Small intestine (tissue), 7 donors: ENCODE measurements at regions not wholly inside any gene's neighbourhood (a gene's known extent, or its start where the extent isn't known, plus 50 kb on each side); places are given as distances from the start of the nearest gene placed in this dataset.

Experiments used
- DNase-seq, 2 donors: peaks; one replicate each; pipeline versions ENCODE4 v3.0.0 to v3.0.0-alpha.2; 2013
- FAIRE-seq: peaks from 2 replicates; lab custom pipeline; 2012; peaks lifted over from hg19 to GRCh38; lab: Jason Lieb, UNC
- H3K27ac ChIP-seq, 3 donors: one replicate each; pipeline ENCODE4 v1.5.1; 2013; ENCODE audit warnings: low read length in 2 of 3, mild to moderate bottlenecking in 2 of 3, control low read depth in 1 of 3, inconsistent platforms in 1 of 3, low read depth in 1 of 3, moderate library complexity in 1 of 3
- H3K27me3 ChIP-seq, 3 donors: one replicate each; pipeline ENCODE4 v1.6.1; 2013; ENCODE audit warnings: low read length in 3 of 3, inconsistent platforms in 1 of 3; ENCODE audit not compliant: control insufficient read depth in 3 of 3, insufficient read depth in 3 of 3
- H3K36me3 ChIP-seq, 3 donors: one replicate each; pipeline ENCODE4 v1.6.1; 2013; ENCODE audit warnings: low read length in 3 of 3, inconsistent platforms in 1 of 3, low read depth in 1 of 3, mild to moderate bottlenecking in 1 of 3, moderate library complexity in 1 of 3; ENCODE audit not compliant: control insufficient read depth in 3 of 3, insufficient read depth in 2 of 3
- H3K4me1 ChIP-seq, 3 donors: one replicate each; pipeline ENCODE4 v1.6.1; 2013; ENCODE audit warnings: low read length in 2 of 3, inconsistent platforms in 1 of 3, low read depth in 1 of 3, mild to moderate bottlenecking in 1 of 3, moderate library complexity in 1 of 3; ENCODE audit not compliant: control insufficient read depth in 3 of 3, insufficient read depth in 2 of 3
- H3K4me3 ChIP-seq, 3 donors: one replicate each; pipeline ENCODE4 v1.5.1; 2013; ENCODE audit warnings: low read length in 3 of 3, control low read depth in 1 of 3, inconsistent platforms in 1 of 3, low read depth in 1 of 3, mild to moderate bottlenecking in 1 of 3, moderate library complexity in 1 of 3
- H3K9me3 ChIP-seq, 2 donors: one replicate each; pipeline ENCODE4 v1.6.1; 2013; ENCODE audit warnings: low read depth in 1 of 2, low read length in 1 of 2; ENCODE audit not compliant: control insufficient read depth in 2 of 2, insufficient read depth in 1 of 2
- WGBS, 3 donors: extraction: QIAGEN DNeasy Blood & Tissue Kit; methylation state at CpG; one replicate each; pipeline ENCODE4 v1.1.7; 2013; 5-methylcytosine and 5-hydroxymethylcytosine counted together
- donor health status: healthy with polysubstance abuse.
- donor health status: control.
- donor health status: control.
- donor health status: Bipolar disorder and iron deficiency.
- donor health status: healthy.

DNA sequence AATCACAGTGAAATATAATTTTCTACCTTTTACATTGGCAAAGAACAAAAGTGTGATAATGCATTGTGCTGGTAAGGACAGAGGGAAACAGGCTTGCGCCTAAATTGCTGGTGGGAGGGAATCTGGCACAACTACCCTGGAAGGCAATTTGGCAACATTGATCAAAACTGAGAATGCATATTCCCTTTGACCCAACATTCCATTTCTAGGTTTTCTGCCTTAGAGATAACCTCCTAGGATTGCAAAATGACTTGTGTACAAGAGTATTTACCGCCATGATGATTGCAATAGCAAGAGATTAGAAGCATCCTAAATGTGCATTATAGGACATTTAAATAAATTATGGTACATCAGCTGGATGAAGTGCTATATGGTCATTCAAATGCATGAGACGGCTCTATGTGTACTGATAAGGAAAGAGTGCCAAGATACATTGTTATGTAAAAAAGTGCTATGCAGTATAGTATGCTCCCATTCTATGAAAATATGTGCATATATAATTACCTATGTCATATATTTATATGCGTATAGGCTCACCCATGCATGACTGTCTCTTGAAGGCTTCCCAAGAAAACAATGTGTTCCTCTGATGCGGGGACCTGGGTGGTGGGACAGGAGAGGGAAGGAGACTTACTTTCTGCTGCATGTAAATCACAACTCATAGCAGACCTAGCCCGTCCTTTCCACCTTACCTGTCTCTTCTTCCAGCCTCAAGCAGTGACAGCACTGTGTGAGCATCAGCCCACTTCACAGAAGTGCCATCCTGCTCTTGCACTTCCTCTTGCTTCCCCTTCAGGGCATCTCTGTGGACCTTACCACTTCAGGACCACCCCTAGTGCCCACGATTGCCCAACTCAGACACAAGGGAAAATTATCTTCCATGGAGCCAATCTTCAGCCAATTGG, 249.9 kb upstream of the TLE3 start:
- 90 to 96% (median 93%) methylated on average over 7 of the region's 7 CpGs for WGBS, 3 donors
- no peak for FAIRE-seq

DNA sequence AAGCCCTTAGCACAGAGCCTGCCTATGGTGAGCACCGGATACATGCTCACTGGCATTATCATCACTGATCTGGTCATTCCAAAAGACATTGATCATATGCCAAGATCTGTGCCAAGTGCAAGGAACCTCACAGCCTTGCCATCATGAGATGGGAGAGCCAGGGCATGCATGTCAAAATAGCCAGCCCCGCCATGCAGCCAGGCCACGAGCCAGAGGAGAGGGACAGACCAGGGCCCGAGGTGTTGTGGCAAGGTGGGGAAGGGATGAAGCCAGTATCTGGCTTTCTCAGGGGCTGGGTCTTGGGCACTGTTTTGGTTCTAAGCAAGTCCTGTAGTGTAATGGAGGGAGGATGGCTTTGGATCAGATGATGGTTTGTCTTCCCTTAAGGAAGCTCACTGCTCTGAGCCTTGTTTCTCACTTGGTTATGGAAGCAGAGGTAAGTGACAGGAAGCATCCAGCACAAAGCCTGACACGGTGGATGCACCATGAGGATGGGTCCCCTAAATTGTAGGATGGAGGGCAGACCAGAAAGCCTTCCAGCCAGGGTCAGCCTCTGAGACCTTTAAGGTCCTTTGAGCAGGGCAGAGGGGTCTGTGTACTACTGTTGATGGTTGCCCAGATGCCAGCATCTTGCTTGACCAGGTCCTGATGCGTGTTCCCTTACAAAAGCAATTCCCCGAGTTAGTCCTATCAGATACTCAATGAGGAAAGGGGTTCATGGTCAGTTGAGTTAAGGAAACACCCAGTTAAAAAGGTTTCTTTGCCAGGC, 247.7 kb upstream of the TLE3 start:
- FAIRE-seq (no peak), DNase-seq (no peak)
- peaks cover 0 to 18% (median 5%) of the 10 kb centered on the region in 3 donors for H3K27me3 ChIP-seq
- WGBS, 3 donors: 87 to 93% (median 89%) methylated on average over 7 of the region's 7 CpGs
- H3K36me3 ChIP-seq: no peaks in the 10 kb centered on the region
- H3K4me3 ChIP-seq: no peak overlapping the region
- no peaks in the 10 kb centered on the region for H3K4me1 ChIP-seq
- no peak overlapping the region for H3K27ac ChIP-seq
- no peaks in the 10 kb centered on the region for H3K9me3 ChIP-seq

More for the DNA sequence above, 249.9 kb upstream of the TLE3 start:
- Histone ChIP-seq H3K27ac (no peak overlapping the region), H3K4me3 (no peak overlapping the region), H3K4me1 (no peaks in the 10 kb centered on the region), H3K36me3 (no peaks in the 10 kb centered on the region), H3K9me3 (no peaks in the 10 kb centered on the region), H3K27me3 (peaks cover 0 to 18% (median 5%) of the 10 kb centered on the region in 3 donors)
- no peak for DNase-seq

DNA sequence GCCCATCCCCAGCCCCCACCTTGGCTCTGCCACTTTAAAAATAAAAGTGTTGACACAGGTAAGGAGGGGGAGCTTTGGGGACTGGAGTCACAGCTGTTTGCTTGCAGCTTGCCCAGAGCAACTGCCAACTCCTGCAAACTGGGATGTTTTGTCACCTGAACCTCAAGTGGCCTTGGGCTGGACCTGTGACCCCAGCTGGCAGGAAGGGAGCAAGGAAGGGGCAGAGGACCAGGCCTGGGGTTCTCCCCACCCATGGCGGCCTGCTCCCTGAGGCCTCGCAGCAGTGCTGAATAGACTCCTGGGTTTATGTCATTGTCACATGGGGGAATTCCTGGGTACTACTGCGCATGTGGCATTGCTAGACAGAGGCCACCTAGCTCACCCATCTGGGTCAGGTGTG, 246.9 kb upstream of the TLE3 start:
- Histone ChIP-seq H3K27ac (no peak overlapping the region), H3K4me3 (no peak overlapping the region), H3K9me3 (no peaks in the 10 kb centered on the region), H3K27me3 (peaks cover 0 to 18% (median 5%) of the 10 kb centered on the region in 3 donors), H3K4me1 (no peaks in the 10 kb centered on the region), H3K36me3 (no peaks in the 10 kb centered on the region)
- 39 to 82% (median 51%) methylated on average over 3 of the region's 3 CpGs for WGBS, 3 donors
- no peak for DNase-seq
- no peak for FAIRE-seq

DNA sequence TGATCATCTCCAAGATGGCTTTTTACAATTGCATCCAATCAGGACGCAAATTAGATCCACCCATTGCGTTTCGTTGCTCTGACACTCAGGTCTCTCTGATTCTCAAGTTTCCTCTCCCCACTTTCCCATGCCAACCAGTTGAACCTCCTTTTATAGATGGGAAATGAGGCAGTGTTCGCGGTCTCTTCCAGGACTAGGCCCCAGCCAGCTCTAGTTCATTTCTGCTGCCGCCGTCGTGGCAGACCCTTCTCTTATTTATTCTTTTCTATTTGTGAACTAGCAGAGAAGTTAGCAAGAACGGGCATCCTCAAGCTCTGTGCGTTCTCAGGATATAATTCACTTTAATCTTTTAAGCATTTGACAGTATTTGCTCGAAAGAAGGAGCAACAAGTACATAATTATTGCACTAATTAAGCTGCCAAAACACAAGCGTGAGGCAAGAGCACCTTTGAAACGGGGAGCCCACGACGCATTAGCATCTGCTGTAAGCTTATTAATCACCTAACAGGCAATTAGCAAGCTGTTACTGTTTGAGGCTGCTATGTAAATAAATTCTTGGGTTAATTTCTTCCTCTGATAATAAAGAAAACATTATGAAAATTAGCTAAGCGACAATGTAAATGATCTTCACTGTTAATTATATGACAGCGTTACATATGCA, 246.4 kb upstream of the TLE3 start:
- H3K27me3 ChIP-seq: peaks cover 0 to 14% (median 5%) of the 10 kb centered on the region in 3 donors
- H3K9me3 ChIP-seq: no peaks in the 10 kb centered on the region
- H3K4me3 ChIP-seq: no peak overlapping the region
- H3K36me3 ChIP-seq: no peaks in the 10 kb centered on the region
- DNase-seq (no peak), FAIRE-seq (no peak)
- WGBS, 3 donors: 64 to 87% (median 77%) methylated on average over 17 of the region's 17 CpGs
- H3K27ac ChIP-seq: no peak overlapping the region
- no peaks in the 10 kb centered on the region for H3K4me1 ChIP-seq

DNA sequence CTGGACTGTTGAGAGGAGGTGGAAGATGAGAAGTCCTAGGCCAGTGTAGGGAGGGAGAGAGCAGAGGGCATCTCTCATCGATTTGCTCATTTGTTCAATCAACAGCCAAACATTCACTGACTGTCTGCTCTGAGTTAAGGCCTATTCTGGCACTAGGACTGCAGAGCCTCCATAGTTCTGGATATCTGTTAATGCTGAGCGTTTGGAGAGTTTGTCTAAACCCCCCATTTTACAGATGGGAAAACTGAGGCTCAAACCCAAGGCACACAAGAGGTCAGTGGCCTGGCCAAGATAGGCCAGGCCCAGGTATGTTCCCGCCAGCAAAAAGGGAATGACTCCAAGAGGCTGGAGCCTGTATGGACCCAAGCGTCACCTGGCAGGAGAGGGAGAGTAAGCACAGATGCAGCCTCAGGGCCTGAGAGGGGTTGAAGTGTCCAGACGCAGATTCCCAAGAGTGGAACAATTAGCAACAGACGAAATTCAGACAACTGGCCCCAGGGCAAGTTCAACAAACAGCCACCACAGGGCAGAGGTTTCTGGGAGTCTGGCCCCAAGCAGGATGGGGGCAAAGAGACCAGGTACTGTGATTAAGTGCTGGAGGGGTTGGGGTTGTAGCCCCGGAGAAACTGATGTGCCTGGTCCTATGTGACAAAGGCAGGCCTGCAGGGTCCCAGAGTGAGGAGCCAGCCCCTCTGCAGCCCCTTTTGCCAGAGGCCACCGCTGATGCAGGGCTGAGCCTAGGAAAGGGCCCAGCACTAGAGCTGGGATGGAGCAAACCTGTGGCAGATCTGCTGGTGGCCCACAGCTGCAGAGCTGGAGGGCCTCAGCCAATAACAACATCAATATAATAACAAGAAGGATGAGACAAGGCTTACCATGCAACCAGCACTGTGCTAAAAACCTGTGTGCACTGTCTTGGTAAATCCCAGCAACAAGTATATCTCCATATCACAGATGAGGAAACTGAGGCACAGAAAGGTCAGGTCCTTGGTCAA, 245.1 kb upstream of the TLE3 start:
- Histone ChIP-seq H3K36me3 (no peaks in the 10 kb centered on the region), H3K9me3 (no peaks in the 10 kb centered on the region), H3K27ac (no peak overlapping the region), H3K4me1 (no peaks in the 10 kb centered on the region), H3K27me3 (peaks cover 0 to 7% (median 5%) of the 10 kb centered on the region in 3 donors), H3K4me3 (no peak overlapping the region)
- FAIRE-seq (no peak), DNase-seq (no peak)
- 91 to 95% (median 93%) methylated on average over 8 of the region's 8 CpGs for WGBS, 3 donors

DNA sequence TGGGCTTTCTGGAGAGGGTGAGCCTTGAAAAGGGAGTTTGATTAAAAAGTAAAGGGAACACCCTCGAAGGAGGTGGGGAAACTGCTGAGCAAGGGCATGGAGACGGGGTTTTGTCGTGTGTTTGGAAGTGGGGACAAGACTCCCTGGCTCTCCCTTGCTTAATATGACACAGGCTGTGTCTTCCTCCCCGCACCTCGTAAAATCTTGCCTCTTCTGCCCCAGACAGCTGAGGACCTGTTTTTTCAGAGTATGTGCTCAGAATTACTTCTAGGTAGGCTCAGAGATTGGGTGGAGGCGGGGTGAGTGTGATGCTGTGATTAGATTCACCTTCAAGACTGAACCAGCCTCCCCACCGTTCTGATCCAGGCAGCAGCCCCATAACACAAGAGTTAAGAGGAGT, 244.4 kb upstream of the TLE3 start:
- Histone ChIP-seq H3K4me3 (no peak overlapping the region), H3K36me3 (no peaks in the 10 kb centered on the region), H3K27ac (no peak overlapping the region), H3K27me3 (peaks cover 0 to 5% (median 5%) of the 10 kb centered on the region in 3 donors), H3K9me3 (no peaks in the 10 kb centered on the region), H3K4me1 (no peaks in the 10 kb centered on the region)
- FAIRE-seq (no peak), DNase-seq (no peak)
- 88 to 92% (median 91%) methylated on average over 7 of the region's 7 CpGs for WGBS, 3 donors

DNA sequence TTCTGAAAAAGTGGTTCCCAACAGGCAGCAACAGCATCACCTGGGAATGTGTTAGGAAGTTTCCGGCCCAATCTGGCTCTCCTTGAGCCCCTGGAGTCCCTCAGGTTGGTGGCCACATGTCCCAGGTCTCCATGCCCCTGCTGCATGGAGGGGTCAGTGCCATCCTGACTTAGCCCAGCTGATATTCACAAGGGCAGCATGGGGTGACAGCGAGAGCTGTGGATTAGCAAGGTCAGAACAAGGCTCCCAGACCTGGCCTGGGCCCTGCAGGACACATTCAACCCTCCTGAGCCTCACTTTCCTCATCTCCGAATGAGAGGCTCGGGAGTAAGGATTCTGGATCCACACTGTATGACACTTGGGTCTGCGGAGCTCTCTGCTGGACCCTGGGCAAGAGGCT, 243.8 kb upstream of the TLE3 start:
- no peak overlapping the region for H3K27ac ChIP-seq
- H3K36me3 ChIP-seq: no peaks in the 10 kb centered on the region
- DNase-seq (no peak), FAIRE-seq (no peak)
- H3K4me1 ChIP-seq: no peaks in the 10 kb centered on the region
- no peaks in the 10 kb centered on the region for H3K9me3 ChIP-seq
- peaks cover 0 to 5% (median 5%) of the 10 kb centered on the region in 3 donors for H3K27me3 ChIP-seq
- 77 to 85% (median 78%) methylated on average over 5 of the region's 5 CpGs for WGBS, 3 donors
- no peak overlapping the region for H3K4me3 ChIP-seq
